HG03097 (cell line): ENCODE measurements at regions not wholly inside any gene's neighbourhood (a gene's known extent, or its start where the extent isn't known, plus 50 kb on each side); places are given as distances from the start of the nearest gene placed in this dataset.
"Not testable (repeated sequence)": the region's sequence is repeated elsewhere in the genome, so short reads cannot be mapped to it uniquely, and the experiment has no call there.

Experiments used
- ATAC-seq: cut with Tn5 transposase; IDR thresholded peaks from one replicate; pipeline ENCODE4 v1.9.1; 2021; ENCODE audit not compliant: unreplicated experiment, low FRiP score

- no peak for ATAC-seq
Observed at GRCh38 chr14:105581551-105582341, 55.4 kb downstream of the TMEM121 start.

GRCh38 chr14:105582639-105583038 is 56.3 kb downstream of the TMEM121 start:
- no peak for ATAC-seq

DNA sequence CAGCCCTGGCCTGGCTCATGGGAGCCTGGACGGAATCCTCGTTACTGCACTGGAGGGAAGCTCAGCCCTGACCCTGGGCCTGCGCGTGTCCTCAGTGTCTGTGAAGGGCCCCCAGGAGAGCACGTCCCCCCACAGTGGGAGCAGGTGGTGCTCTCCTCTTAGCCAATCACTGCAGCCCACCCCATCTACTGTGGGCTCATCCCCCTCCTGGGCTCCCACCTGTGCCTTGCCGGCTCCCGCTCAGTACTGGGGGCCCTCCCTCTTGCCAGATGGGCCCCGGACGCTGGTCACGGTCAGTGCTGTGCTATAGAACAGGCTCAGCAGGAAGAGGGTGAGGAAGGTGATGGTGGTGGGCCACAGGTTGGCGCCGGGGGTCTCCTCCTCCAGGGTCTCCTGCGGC is 57.5 kb downstream of the TMEM121 start:
- ATAC-seq = not testable (repeated sequence)

- ATAC-seq = not testable (repeated sequence)
Observed at GRCh38 chr14:105585290-105585689, 58.9 kb downstream of the TMEM121 start.

GRCh38 chr14:105585722-105586121 is 59.3 kb downstream of the TMEM121 start:
- not testable (repeated sequence) for ATAC-seq

DNA sequence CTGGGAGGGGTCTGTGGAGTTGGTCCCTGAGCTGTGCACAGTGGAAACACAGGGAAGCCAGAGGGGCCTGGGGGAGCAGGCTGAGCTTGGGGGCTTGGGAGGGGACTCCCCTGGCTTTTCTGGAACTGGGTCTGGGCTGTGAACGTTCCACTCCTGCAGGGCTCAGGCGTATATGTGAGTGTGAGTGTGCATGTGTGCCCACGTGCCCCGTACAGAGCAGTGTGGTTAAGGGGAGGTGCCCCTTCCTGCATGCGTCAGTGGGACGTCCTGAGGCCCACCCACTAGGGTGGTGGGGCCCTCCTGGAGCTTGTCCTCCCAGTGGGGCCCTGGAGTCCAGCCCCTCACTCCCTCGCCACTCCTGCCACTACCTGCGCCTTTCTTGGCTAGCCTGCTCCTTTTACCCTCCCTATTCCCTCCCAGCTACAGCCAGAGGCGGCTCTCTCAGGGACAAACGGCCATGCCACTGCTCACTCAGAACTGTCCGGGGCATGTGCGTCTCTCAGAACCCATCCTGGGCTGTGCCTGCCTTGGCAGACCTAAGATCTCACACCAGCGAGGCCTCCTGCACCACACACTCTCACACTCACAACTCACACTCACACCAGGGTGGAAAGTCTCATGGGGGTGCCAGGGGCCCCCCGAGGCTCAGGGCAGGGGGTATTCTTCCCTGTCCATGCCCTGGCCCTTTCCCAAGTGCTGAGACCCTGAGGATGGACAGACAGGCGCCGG is 59.9 kb downstream of the TMEM121 start:
- ATAC-seq = not testable (repeated sequence)

- ATAC-seq = not testable (repeated sequence)
Observed at GRCh38 chr14:105587034-105587433, 60.7 kb downstream of the TMEM121 start.

- ATAC-seq = not testable (repeated sequence)
Observed at GRCh38 chr14:105587482-105588235, 61.3 kb downstream of the TMEM121 start.

DNA sequence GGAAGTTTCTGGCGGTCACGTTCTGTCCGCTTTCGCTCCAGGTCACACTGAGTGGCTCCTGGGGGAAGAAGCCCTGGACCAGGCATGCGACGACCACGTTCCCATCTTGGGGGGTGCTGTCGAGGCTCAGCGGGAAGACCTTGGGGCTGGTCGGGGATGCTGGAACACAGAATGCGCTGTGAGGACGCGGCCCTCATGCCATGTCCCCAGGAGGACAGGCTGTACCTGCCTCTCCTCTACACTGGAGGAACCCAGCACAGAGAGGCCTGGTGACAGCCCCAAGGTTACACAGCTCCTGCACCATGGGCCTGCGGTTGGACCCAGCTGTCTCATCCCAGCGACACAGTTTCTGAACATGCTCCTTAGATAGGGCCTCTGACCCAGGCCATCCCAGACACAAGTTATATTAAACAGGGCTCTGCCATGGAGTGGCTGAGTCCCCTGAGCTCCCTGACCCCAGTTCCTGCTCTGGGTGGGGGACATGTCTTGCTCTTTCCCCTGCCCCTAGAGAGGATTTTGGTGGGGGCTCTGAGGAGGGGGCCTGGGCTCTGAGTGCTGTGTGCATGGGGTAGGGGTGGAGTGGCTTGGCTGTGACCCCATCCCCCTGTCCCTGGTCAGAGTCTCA is 62.0 kb downstream of the TMEM121 start:
- ATAC-seq = no peak

DNA sequence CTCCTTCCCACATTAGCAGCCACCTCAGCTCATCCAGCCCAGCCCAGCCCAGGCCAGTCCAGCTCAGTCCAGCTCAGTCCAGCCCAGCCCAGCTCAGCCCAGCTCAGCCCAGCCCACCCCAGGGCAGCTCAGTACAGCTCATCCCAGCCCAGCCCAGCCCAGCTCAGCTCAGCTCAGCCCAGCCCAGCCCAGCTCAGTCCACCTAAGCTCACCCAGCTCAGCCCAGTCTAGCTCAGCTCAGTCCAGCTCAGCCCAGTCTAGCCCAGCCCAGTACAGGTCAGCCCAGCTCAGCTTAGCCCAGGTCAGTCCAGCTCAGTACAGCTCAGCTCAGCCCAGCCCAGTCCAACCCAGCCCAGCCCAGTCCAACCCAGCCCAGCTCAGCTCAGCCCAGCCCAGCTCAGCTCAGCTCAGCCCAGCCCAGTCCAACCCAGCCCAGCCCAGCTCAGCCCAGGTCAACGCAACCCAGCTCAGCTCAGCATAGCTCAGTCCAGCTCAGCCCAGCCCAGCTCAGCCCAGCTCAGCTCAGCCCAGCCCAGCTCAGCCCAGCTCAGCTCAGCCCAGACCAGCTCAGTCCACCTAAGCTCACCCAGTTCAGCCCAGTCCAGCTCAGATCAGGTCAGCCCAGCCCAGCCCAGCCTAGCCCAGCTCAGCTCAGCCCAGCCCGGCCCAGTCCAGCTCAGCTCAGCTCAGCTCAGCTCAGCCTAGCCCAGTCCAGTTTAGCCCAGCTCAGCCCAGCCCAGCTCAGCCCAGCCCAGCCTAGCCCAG is 63.0 kb downstream of the TMEM121 start:
- no peak for ATAC-seq

- not testable (repeated sequence) for ATAC-seq
Observed at GRCh38 chr14:105589926-105590185, 63.5 kb downstream of the TMEM121 start.

GRCh38 chr14:105591052-105591451 is 64.7 kb downstream of the TMEM121 start:
- no peak for ATAC-seq

- ATAC-seq = not testable (repeated sequence)
Observed at GRCh38 chr14:105591792-105592341, 65.5 kb downstream of the TMEM121 start.

- ATAC-seq = not testable (repeated sequence)
Observed at GRCh38 chr14:105592646-105593045, 66.3 kb downstream of the TMEM121 start.

GRCh38 chr14:105595346-105595745 is 69.0 kb downstream of the TMEM121 start:
- not testable (repeated sequence) for ATAC-seq

DNA sequence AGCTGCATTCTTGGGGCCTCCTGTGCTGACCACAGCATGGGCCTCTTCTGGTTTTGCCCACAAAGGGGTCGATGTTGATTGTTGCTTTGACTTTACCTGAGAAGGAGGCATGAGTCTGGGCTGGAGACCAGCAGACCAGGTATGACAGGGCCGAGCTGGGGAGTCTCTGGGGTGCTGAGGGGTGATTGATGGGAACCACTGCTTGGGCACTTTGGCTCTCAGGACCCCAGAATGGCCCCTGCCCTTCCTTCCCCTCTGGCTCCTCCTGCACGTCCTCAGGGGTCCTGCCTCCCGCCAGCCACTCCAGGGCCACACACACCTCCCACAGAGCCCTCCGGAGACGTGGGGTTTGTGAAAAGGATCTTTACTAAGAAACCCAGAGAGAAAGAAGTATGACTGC is 70.0 kb downstream of the TMEM121 start:
- not testable (repeated sequence) for ATAC-seq

DNA sequence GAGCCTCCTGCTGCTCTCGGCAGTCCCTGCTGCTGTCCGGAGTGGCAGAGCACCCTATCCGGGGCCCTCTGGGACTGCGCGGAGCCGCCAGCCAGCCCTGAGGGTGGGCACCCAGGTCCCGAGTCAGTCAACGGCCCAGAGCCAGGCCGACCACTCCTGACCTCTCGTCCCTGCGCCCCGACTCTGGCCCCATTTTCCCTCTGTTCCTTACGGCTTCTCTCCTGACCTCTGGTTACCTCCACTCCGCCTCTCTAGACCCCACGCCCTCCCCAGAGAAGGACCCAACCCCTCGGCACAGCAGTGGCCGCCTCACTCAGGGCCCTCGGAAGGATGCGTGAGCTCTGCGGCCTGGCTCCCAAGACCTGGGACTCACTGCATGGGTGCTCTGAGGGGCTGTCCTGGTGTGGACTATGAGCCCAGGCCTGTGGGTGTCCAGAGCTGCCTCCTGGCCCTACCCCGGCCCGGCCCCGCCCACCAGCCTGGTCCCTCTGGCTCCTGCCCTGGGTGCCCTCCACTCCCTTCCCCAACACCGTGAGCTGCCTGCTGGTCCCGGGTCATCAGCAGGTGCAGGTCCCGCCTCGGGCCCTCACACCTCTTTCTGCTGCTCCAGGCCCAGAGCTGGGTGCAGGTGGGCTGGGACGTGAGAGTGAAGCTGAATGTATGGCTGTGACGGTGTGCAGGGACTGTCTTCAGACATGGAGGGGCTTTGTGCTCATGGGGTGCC is 71.8 kb downstream of the TMEM121 start:
- ATAC-seq = not testable (repeated sequence)

- ATAC-seq = not testable (repeated sequence)
Observed at GRCh38 chr14:105598925-105599586, 72.7 kb downstream of the TMEM121 start.
